Right ventricle myocardium inferior (tissue), 1 donor: ENCODE measurements at regions not wholly inside any gene's neighbourhood (a gene's known extent, or its start where the extent isn't known, plus 50 kb on each side); places are given as distances from the start of the nearest gene placed in this dataset.
"Not testable (repeated sequence)": the region's sequence is repeated elsewhere in the genome, so short reads cannot be mapped to it uniquely, and the experiment has no call there.

Experiments used
- ATAC-seq: fragments of 200-7000 bp; cut with Tn5 transposase; one replicate; pipeline ENCODE4 v1.9.1; 2020; ENCODE audit warnings: mild to moderate bottlenecking, moderate library complexity
- DNase-seq: peaks from one replicate; pipeline ENCODE4 v3.0.0; 2021; ENCODE audit errors: missing footprints
- intact Hi-C: fragments of 100-400 bp; cut with DNase I; formaldehyde crosslinking; loops from one replicate; pipeline ENCODE4 v1.11.0; 2022
- donor health status: DM: no; HTN: yes; CAD: no; lungs with severe emphysema.

- intact Hi-C loops: no loop called here
- DNase-seq: no peak
Observed at GRCh38 chr6:28653876-28654275, 128.2 kb downstream of the GPX5 start.

DNA sequence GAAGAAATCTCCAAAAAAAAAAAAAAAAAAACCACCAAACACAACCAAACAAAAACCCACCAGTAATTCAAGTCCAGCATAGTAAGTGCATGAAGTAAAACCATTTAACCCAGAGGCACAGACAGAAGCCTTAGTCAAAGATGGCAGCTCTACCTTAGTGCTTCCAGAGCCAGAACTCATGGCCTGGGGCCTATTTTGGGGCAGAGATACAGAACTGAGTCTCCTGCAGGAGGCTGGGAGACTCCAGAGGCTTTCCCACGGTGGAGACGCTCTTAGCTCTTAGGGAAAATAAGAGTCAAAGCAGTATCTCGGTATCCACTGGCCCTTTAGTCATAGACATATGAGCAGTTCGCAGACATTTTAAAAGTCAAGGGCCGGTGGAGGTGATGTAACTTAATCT, 129.5 kb downstream of the GPX5 start:
- intact Hi-C loops: no loop called here
- ATAC-seq: no peak
- no peak for DNase-seq

More at GRCh38 chr6:28653876-28654275, 128.2 kb downstream of the GPX5 start:
- no peak for ATAC-seq

DNA sequence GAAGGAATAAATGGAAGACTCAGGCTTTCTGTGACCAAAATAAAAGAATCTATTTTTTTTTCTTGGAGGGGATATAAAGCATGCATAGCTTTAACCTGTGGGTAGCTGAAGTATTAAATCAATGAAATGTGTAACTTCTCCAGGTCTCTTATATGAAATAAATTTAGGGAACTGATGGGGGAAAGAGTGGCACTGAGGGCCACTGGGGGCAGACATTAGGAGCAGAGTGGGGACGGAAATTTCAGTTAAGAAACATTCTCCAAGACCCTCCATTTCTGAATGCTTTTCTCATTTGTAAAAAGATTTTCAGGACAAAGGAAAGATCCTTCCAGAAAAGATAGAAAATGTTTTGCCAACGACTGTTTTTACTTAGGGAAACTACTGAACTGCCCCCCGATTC, 131.0 kb downstream of the GPX5 start:
- DNase-seq (no peak), ATAC-seq (no peak)
- intact Hi-C loops: no loop called here

DNA sequence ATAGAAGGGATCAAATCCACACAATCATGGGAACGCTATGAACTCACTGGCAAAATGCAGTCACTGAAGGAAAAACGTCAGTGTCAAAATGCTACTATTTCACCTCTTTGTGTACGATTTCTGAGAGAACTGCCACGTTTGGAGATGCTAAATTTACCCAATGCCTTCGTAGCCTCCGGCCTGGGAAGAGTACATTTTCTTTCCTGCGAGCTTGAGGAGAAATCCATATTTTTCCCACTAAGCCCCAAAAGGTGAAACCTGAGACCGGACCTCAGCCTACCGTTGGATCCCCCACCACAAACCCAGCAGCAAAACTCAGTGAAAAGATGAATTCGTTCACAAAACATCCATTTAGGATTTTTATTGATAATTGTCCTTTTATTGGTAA, 131.7 kb downstream of the GPX5 start:
- ATAC-seq (no peak), DNase-seq (no peak)
- intact Hi-C loops: no loop called here

GRCh38 chr6:28657769-28658465, 132.2 kb downstream of the GPX5 start:
- intact Hi-C loops: no loop called here
- DNase-seq (no peak), ATAC-seq (peak; percentile 80)

DNA sequence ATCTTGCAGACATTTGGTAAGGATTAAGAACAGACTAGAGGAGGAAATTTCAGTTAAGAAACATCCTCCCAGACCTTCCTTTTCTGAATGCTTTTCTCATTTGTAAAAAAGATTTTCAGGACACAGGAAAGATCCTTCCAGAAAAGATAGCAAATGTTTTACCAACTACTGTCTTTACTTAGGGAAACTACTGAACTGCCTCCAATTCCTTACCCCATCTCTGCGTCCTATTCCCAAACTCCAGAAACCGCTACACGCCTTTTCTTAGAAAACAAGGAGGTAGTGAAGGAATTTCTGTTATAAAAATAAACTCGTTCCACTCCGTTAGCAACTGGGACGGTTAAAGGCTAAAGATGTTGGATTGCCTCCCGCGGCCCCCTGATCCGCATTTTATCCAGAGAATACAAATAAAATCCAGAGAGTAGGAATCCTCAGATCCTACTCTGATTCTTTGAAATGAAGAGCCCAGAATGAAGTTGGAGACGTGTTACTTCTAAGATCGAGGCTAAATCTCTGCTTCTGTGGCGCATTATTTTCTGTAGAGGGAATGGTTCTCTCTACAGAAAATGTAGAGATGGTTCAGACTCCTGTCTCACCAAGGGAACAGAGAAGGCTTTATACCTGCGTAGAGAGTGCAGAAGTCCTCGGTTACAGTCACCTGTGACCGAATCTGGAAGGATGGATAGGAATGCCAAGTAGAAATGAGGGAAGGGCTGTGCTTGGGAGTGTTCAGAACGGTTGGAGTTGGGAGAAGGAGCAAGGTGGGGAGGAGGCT, 133.0 kb downstream of the GPX5 start:
- DNase-seq (no peak), ATAC-seq (no peak)
- intact Hi-C loops: no loop called here

DNA sequence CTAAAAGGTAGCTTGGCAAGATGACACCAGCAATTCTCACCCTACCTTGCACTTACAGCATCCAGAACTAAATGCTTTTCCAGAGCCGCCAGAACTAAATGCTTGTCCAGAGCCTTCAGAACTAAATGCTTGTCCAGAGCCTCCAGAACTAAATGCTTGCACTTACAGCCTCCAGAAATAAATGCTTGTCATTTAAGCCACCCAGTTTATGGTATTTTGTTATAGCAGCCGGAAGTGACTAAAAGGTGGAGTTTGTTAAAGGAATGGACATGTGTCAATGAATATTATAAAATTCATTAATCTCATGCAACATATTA, 133.5 kb downstream of the GPX5 start:
- no peak for ATAC-seq
- intact Hi-C loops: no loop called here
- no peak for DNase-seq

DNA sequence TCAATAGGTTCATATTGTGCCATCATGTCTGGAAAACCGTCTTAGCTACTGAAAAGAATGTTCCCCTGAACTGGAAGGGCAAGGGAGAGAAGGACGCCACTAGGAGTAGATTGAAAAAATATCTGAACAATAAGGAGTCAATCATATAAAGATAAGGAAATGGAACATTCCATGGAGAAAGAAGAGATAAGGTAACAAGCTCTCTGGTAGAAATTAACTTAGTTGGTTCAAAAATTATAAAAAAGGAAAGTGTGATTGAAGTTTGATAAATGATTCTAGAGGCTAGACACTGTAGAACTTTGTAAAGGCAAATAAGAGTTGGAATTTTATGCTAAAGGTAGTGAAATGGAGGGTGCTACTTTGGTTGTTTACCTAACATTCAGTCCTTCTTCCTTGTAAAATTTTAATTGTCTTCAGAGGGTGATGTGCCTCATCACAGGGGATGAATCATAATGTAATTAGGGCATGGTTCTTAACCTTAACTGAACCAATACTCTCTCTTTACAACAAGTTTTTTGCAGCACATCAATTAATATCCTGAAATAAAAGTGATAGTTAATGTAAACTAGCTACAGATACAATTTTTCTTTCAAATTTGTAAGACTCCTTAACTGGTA, 135.5 kb downstream of the GPX5 start:
- ATAC-seq: no peak
- no peak for DNase-seq
- intact Hi-C loops: no loop called here

DNA sequence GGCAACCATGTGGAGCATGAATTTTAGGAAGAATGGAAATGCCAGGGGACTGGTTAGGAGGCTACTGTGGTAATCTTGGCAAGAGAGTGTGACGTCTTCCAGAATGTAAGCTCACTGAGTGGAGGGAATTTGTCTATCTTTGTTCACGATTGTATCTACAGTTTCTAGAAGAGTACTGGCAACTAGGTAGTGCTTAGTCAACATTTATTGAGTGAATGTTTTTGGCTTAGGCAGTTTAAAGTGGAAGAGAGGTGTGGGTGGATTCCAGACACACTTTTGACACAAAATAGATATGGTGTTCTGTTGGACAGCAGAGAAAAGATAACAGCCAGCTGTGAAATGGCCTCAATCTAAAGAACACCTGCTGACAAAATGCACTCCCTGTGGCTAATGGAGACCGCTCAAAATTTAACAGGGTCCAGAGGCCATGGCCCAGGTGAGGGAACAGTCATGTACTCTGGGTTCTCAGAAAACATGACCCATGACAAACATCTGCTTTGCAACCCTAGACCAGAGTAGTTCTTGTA, 139.3 kb downstream of the GPX5 start:
- no peak for ATAC-seq

GRCh38 chr6:28673417-28673786, 147.7 kb downstream of the GPX5 start:
- intact Hi-C loops: no loop called here
- no peak for DNase-seq

More for the DNA sequence above, 139.3 kb downstream of the GPX5 start:
- no peak for DNase-seq
- intact Hi-C loops: no loop called here

GRCh38 chr6:28673787-28674671, 148.3 kb downstream of the GPX5 start:
- ATAC-seq (no peak), DNase-seq (no peak)
- intact Hi-C loops: no loop called here

More at GRCh38 chr6:28673417-28673786, 147.7 kb downstream of the GPX5 start:
- ATAC-seq: no peak

DNA sequence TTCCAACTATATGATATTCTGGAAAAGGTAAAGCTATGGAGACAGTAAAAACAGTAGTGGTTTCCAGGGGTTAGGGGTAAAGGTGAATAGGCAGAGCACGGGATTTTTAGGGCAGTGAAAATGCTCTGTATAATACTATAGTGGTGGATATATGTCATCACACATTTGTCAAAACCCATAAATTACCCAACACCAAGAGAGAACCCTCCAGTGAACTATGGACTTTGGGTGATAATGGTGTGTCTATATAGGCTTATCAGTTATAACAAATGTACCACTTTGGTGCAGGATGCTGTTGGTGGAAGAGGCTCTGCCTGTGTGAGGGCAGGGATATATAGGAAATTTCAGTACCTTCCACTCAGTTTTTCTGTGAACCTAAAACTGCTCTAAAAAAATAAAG, 149.9 kb downstream of the GPX5 start:
- ATAC-seq (no peak), DNase-seq (no peak)
- intact Hi-C loops: no loop called here

GRCh38 chr6:28682542-28682941, 156.9 kb downstream of the GPX5 start:
- no peak for DNase-seq
- intact Hi-C loops: no loop called here
- ATAC-seq: no peak

- DNase-seq, intact Hi-C loops, ATAC-seq: not testable (repeated sequence)
Observed at GRCh38 chr6:28682956-28683685, 157.4 kb downstream of the GPX5 start.

DNA sequence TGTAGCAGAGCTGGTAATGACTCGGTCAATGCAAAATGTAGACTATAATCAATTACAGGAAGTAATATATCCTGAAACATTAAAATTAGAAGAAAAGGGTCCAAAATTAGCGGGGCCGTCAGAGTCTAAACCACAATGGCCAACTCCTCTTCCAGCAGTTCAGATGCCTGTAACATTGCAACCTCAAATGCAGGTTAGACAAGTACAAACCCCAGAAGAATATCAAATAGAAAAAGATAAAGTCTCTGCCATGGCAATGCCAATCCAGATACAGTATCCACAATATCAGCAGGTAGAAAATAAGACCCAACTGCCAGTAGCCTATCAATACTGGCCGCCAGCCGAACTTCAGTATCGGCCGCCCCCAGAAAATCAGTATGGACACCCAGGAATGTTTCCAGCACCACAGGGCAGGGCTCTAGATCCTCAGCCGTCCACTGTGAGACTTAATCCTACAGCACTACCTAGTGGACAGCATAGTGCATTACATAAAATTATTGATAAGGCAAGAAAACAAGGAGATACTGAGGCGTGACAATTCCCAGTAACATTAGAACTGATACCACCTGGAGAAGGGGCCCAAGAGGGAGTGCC, 158.4 kb downstream of the GPX5 start:
- no peak for ATAC-seq
- no peak for DNase-seq
- intact Hi-C loops: loop anchor here (2.0 kb wide), 1 partner anchor 333 kb away; no protein-coding TSS in a partner anchor

GRCh38 chr6:28685960-28686359, 160.3 kb downstream of the GPX5 start:
- not testable (repeated sequence) for DNase-seq, ATAC-seq
- intact Hi-C loops: loop anchor here (2.0 to 5.0 kb wide), 2 partner anchors 331 to 901 kb away; partner anchors contain the start of gene OR2H2

GRCh38 chr6:28686446-28687027, 160.9 kb downstream of the GPX5 start:
- ATAC-seq: not testable (repeated sequence)

More at GRCh38 chr6:28686446-28687027, 160.9 kb downstream of the GPX5 start:
- DNase-seq: not testable (repeated sequence)
- intact Hi-C loops: loop anchor here (5.0 kb wide), 1 partner anchor 901 kb away; the partner anchor contains the start of gene OR2H2
